Left renal pelvis (tissue), 4 donors: ENCODE measurements at regions not wholly inside any gene's neighbourhood (a gene's known extent, or its start where the extent isn't known, plus 50 kb on each side); places are given as distances from the start of the nearest gene placed in this dataset.
A peak's percentile ranks its signal among the peaks of the same experiment; 100 is the strongest.

Experiments
- DNase-seq, 4 donors: peaks; one replicate each; pipeline ENCODE4 v3.0.0-alpha.2; 2013; ENCODE audit warnings: low read depth in 4 of 4, low spot score in 3 of 4

- no peak for DNase-seq
These were observed 199.5 kb downstream of the ADSS2 start for GRCh38 chr1:244252211-244252610.

- DNase-seq: no peak
These were observed 197.2 kb downstream of the ADSS2 start for GRCh38 chr1:244254467-244254866.

GRCh38 chr1:244255426-244255965, 196.2 kb downstream of the ADSS2 start:
- DNase-seq: no peak

DNA sequence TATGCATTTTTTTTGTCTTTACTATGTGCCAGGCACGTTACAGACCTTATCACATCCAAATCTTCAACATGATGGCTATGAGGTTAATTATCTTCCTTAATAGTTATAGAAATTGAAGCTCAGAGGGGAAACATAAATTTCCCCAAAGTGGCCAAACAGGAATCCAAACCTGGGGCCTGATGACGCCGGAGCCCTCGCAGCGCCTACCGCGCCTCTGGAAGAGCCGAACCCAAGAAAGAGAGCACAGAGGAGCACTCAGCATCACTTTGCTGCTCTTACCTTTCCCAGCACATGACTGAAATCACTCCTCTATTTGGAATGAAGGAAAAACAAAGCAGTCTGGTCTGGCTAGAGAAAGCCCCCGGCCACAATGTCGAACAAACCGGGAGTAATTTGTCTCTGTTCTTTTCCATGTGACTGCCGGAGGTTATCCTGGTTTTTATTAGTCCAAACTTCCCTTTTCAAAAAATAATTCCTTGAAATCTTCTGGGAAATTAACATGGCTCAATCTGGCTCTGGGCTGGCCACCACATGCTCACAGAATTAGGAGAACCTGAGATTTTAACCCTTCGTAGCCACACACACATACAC, 195.5 kb downstream of the ADSS2 start:
- no peak for DNase-seq

- no peak for DNase-seq
These were observed 187.5 kb downstream of the ADSS2 start for GRCh38 chr1:244264163-244264562.

GRCh38 chr1:244265507-244265906, 186.2 kb downstream of the ADSS2 start:
- no peak for DNase-seq

GRCh38 chr1:244269169-244269568, 182.5 kb downstream of the ADSS2 start:
- DNase-seq: no peak

DNA sequence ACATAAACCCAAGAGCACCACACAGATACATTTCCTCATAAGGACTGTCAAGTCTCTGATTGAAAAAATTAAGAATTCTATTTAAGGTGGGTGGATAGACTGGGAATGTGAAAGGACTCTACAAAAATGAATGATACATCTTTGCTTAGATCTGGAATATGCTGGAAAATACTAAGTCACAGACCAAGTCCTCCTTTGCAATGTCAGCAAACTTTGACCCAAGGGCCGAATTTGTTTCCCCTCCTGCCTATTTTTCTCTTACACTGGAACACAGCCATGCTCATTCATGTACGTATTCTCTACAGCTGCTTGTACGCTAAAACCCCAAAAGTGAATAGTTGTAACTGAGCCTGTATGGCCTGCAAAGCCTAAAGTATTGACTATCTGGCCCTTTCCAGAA, 180.7 kb downstream of the ADSS2 start:
- DNase-seq: no peak

DNA sequence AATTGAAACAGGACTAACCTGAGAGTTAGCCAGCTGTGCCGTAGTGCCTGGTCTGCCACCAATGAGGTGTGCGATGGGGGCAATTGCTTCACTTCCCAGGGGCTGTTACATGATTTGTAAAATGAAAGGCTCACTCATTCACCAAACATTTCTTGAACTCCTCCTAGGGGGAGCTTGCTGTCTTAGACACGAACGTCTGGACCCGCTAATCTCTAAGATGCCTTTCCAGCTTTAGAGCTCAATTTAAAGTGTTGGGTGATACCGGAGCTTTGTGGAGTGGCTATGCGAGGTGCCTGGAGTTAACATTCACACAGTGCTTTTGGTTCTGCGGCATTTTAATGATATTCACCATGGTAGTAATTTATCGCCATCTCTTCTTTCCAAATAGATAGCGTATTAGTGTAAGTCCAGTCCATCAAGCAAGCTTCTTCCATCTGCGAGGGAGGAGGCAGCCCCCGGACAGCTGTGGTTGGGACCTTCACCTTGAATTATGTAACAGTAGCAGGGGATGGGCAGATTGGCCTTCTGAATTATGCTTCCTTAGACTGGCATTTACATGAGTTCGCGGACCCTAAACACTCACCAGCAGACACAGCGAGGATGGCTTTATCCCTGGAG, 179.9 kb downstream of the ADSS2 start:
- no peak for DNase-seq

DNA sequence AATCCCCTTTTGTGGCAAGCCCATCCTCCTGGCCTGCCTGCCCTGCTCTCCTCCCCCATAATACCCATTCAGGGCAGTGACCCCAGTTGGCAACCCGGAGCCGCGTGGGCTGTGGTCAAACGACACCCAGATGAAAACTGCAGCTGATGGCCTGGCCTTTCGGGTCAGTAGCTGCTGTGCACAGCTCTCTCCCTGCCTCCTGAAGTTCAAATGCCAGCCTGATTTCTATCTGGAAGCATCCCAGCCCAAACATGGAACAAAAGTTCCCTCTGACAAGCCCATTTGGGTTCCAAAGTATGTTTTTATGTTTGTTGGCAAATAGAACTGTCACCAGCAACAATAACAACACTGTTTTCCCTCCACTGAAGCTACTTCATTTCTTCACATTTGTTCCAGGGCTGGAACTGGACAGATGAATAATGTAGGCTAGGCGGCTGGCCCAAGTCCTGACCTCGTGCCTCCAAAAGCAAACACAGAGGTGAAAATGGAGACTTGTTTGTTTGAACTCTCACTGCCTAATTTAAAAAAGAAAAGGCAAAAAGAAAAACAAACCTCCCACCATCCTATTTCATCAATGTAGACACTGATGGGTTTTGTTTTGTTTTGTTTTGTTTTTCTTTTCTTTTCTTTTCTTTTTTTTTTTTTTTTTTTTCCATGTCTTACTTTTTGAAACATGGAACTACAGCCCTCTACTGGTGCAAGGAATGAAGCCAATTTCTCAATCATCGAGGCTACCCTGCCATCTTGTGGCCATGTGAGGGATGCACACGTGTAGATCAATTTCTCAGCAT, 179.0 kb downstream of the ADSS2 start:
- peak; percentile 58 to 69 (median 65) for DNase-seq

GRCh38 chr1:244273262-244273844, 178.4 kb downstream of the ADSS2 start:
- no peak for DNase-seq

DNA sequence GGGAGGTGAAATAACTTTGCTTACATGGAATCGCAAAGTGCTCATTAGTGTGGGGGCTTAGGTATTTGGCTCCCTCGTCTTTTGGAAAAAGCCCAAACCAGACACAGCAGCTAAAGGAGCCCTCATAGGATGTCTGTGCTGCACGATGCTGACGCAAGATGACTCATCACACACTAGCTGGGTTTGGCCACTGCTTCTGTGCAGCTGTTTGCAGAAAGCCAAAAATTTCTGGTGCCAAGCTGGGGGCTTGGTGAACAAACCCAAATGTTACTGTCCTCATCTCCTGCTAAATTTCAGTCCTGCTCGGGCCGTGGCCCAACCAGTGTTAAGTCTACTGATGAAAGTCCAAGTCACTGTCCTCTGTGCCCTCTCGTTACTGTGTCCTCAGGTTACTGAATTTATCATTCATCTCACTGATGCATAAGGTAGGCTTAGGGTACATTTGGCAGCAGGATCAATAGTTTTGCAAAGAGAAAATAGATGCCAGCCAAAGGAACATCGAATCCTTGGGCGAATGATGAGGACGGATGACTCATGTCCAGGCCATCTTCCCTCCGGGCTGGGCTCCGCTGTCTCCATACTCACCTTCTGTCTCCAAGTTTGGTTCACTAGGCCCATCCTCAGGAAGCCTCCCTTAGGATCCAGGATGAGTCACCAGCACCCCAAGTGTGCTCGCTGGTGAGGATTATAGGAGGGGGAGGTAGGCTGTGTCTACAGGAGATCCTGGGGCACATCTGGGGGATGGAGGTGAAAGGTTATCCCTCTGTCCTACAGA, 177.7 kb downstream of the ADSS2 start:
- no peak for DNase-seq

- DNase-seq: no peak
These were observed 175.1 kb downstream of the ADSS2 start for GRCh38 chr1:244276646-244277045.

- DNase-seq: no peak
These were observed 171.5 kb downstream of the ADSS2 start for GRCh38 chr1:244280201-244280600.

GRCh38 chr1:244280859-244281258, 170.8 kb downstream of the ADSS2 start:
- no peak for DNase-seq

- DNase-seq: no peak
These were observed 167.9 kb downstream of the ADSS2 start for GRCh38 chr1:244283772-244284171.

GRCh38 chr1:244284641-244285156, 167.0 kb downstream of the ADSS2 start:
- no peak for DNase-seq

- no peak for DNase-seq
These were observed 165.4 kb downstream of the ADSS2 start for GRCh38 chr1:244286341-244286740.

GRCh38 chr1:244287726-244288125, 164.0 kb downstream of the ADSS2 start:
- no peak for DNase-seq

- no peak for DNase-seq
These were observed 163.0 kb downstream of the ADSS2 start for GRCh38 chr1:244288663-244289062.
